ENCODE measurements at regions not wholly inside any gene's neighbourhood (a gene's known extent, or its start where the extent isn't known, plus 50 kb on each side); places are given as distances from the start of the nearest gene placed in this dataset.

- Histone ChIP-seq H3K4me1 (no peaks in the 10 kb centered on the region), H3K9me3 (no peaks in the 10 kb centered on the region), H3K27ac (no peak overlapping the region), H3K9ac (ENCODE audit: low read depth in 2 of 2, low read length in 2 of 2) (no peak overlapping the region), H3K36me3 (no peaks in the 10 kb centered on the region), H3K4me3 (no peak overlapping the region), H3K27me3 (no peaks in the 10 kb centered on the region)
- intact Hi-C loops (cut with DNase I) = no loop called here
- no peak for DNase-seq
- no peak for TF ChIP-seq CTCF (IDR thresholded peaks at IDR 0.05)
These were observed 589.6 kb downstream of the ZNF674 start for GRCh38 chrX:45955661-45956060.

- H3K27ac ChIP-seq = no peak overlapping the region
- H3K4me1 ChIP-seq = no peaks in the 10 kb centered on the region
- no peaks in the 10 kb centered on the region for H3K9me3 ChIP-seq
- intact Hi-C loops (cut with DNase I) = no loop called here
- H3K27me3 ChIP-seq = no peaks in the 10 kb centered on the region
- no peak for TF ChIP-seq CTCF (IDR thresholded peaks at IDR 0.05)
- DNase-seq = no peak
- H3K36me3 ChIP-seq = no peaks in the 10 kb centered on the region
- no peak overlapping the region for H3K4me3 ChIP-seq
- no peak overlapping the region for H3K9ac ChIP-seq (ENCODE audit: low read depth in 2 of 2, low read length in 2 of 2)
These were observed 591.2 kb downstream of the ZNF674 start for GRCh38 chrX:45954026-45954425.

- no peak overlapping the region for H3K4me3 ChIP-seq
- intact Hi-C loops (cut with DNase I) = no loop called here
- no peak overlapping the region for H3K9ac ChIP-seq (ENCODE audit: low read depth in 2 of 2, low read length in 2 of 2)
- DNase-seq = no peak
- no peaks in the 10 kb centered on the region for H3K36me3 ChIP-seq
- H3K27me3 ChIP-seq = no peaks in the 10 kb centered on the region
- H3K27ac ChIP-seq = no peak overlapping the region
- no peaks in the 10 kb centered on the region for H3K4me1 ChIP-seq
- no peak for TF ChIP-seq CTCF (IDR thresholded peaks at IDR 0.05)
- H3K9me3 ChIP-seq = no peaks in the 10 kb centered on the region
These were observed 593.2 kb downstream of the ZNF674 start for GRCh38 chrX:45952030-45952429.

GRCh38 chrX:45935408-45935807 lies 609.8 kb downstream of the ZNF674 start:
- intact Hi-C loops (cut with DNase I) = no loop called here
- TF ChIP-seq CTCF (IDR thresholded peaks at IDR 0.05) = no peak

GRCh38 chrX:45912316-45912715 lies 632.9 kb downstream of the ZNF674 start:
- Histone ChIP-seq H3K9me3 (no peaks in the 10 kb centered on the region), H3K4me3 (no peak overlapping the region), H3K9ac (ENCODE audit: low read depth in 2 of 2, low read length in 2 of 2) (no peak overlapping the region), H3K4me1 (no peaks in the 10 kb centered on the region), H3K36me3 (no peaks in the 10 kb centered on the region), H3K27me3 (no peaks in the 10 kb centered on the region), H3K27ac (no peak overlapping the region)
- TF ChIP-seq CTCF (IDR thresholded peaks at IDR 0.05) = no peak
- intact Hi-C loops (cut with DNase I) = no loop called here
- no peak for DNase-seq

More at GRCh38 chrX:45935408-45935807, 609.8 kb downstream of the ZNF674 start:
- DNase-seq = no peak
- H3K9me3 ChIP-seq = no peaks in the 10 kb centered on the region
- no peaks in the 10 kb centered on the region for H3K36me3 ChIP-seq
- no peak overlapping the region for H3K9ac ChIP-seq (ENCODE audit: low read depth in 2 of 2, low read length in 2 of 2)
- no peak overlapping the region for H3K4me3 ChIP-seq
- no peaks in the 10 kb centered on the region for H3K4me1 ChIP-seq
- H3K27ac ChIP-seq = no peak overlapping the region
- H3K27me3 ChIP-seq = no peaks in the 10 kb centered on the region

- Histone ChIP-seq H3K27me3 (no peaks in the 10 kb centered on the region), H3K9me3 (no peaks in the 10 kb centered on the region), H3K9ac (ENCODE audit: low read depth in 2 of 2, low read length in 2 of 2) (no peak overlapping the region), H3K4me3 (no peak overlapping the region), H3K27ac (no peak overlapping the region), H3K4me1 (no peaks in the 10 kb centered on the region), H3K36me3 (no peaks in the 10 kb centered on the region)
- intact Hi-C loops (cut with DNase I) = no loop called here
- no peak for DNase-seq
- no peak for TF ChIP-seq CTCF (IDR thresholded peaks at IDR 0.05)
These were observed 637.4 kb downstream of the ZNF674 start for GRCh38 chrX:45907786-45908185.

Measured in colonic mucosa (tissue), 4 donors.